WTC11 (cell line): ENCODE measurements at regions not wholly inside any gene's neighbourhood (a gene's known extent, or its start where the extent isn't known, plus 50 kb on each side); places are given as distances from the start of the nearest gene placed in this dataset.

Source experiments
- ATAC-seq: fragments of 200-7000 bp; cut with Tn5 transposase; 2 replicates; pipeline ENCODE4 v1.10.0; 2021; ENCODE audit warnings: mild to moderate bottlenecking, moderate library complexity
- CTCF ChIA-PET: fragments of 300-600 bp; sonication (Branson Sonifier 250); formaldehyde crosslinking; loops from one replicate; lab custom pipeline; 2021; ENCODE audit warnings: antibody characterized with exemption; lab: Charles Lee
- POLR2A ChIA-PET: fragments of 350-600 bp; sonication (Branson Sonifier 250); formaldehyde crosslinking; loops from one replicate; lab custom pipeline; 2021; ENCODE audit warnings: antibody characterized with exemption; lab: Charles Lee
- DNase-seq: peaks from one replicate; pipeline ENCODE4 v3.0.0; 2021; ENCODE audit warnings: low spot score
- H3K27ac Mint-ChIP-seq: 2 replicates; pipeline ENCODE4 v1.8.0; 2021; ENCODE audit warnings: mixed read lengths
- H3K27me3 Mint-ChIP-seq: 2 replicates; pipeline ENCODE4 v1.8.0; 2021; ENCODE audit warnings: low read depth, mild to moderate bottlenecking, moderate library complexity, mixed read lengths
- H3K36me3 Mint-ChIP-seq: 2 replicates; pipeline ENCODE4 v1.8.0; 2021; ENCODE audit warnings: mixed read lengths
- H3K4me1 Mint-ChIP-seq: 2 replicates; pipeline ENCODE4 v1.8.0; 2022; ENCODE audit warnings: mixed read lengths
- H3K4me3 Mint-ChIP-seq: 2 replicates; pipeline ENCODE4 v1.8.0; 2021; ENCODE audit warnings: mild to moderate bottlenecking, moderate library complexity, mixed read lengths
- H3K9me3 Mint-ChIP-seq: 2 replicates; pipeline ENCODE4 v1.8.0; 2021; ENCODE audit warnings: mixed read lengths
- EMX1 ChIP-seq: fragments of 250-450 bp; sonication (Bioruptor Pico); IDR thresholded peaks from 2 replicates; pipeline ENCODE4 v1.8.0; 2021; ENCODE audit warnings: mild to moderate bottlenecking
- ESRRA ChIP-seq: sonication (generic); formaldehyde crosslinking; IDR thresholded peaks from 2 replicates; pipeline ENCODE4 v1.8.1; 2022; ENCODE audit warnings: mild to moderate bottlenecking, missing genetic modification reagents, borderline replicate concordance
- GABPB1 ChIP-seq: sonication (generic); formaldehyde crosslinking; IDR thresholded peaks from 2 replicates; pipeline ENCODE4 v1.8.1; 2023; ENCODE audit warnings: mild to moderate bottlenecking, missing genetic modification reagents
- GRHL2 ChIP-seq: fragments of 250-450 bp; sonication (Bioruptor Pico); IDR thresholded peaks from 2 replicates; pipeline ENCODE4 v1.8.0; 2022; ENCODE audit warnings: mild to moderate bottlenecking, moderate library complexity; ENCODE audit not compliant: insufficient replicate concordance, severe bottlenecking
- IRF2 ChIP-seq: sonication (generic); formaldehyde crosslinking; IDR thresholded peaks from 2 replicates; pipeline ENCODE4 v1.8.0; 2022; ENCODE audit warnings: low read depth, missing genetic modification reagents, borderline replicate concordance
- JUN ChIP-seq: sonication (generic); formaldehyde crosslinking; IDR thresholded peaks from 2 replicates; pipeline ENCODE4 v1.8.0; 2023; ENCODE audit warnings: mild to moderate bottlenecking, missing genetic modification reagents
- KAT7 ChIP-seq: sonication (generic); formaldehyde crosslinking; IDR thresholded peaks from 2 replicates; pipeline ENCODE4 v1.8.1; 2023; ENCODE audit warnings: missing genetic modification reagents, mild to moderate bottlenecking, borderline replicate concordance
- NR2C2 ChIP-seq: sonication (generic); formaldehyde crosslinking; IDR thresholded peaks from 2 replicates; pipeline ENCODE4 v1.8.0; 2022; ENCODE audit warnings: mild to moderate bottlenecking, missing genetic modification reagents
- RELA ChIP-seq: sonication (generic); formaldehyde crosslinking; IDR thresholded peaks from 2 replicates; pipeline ENCODE4 v1.8.1; 2022; ENCODE audit warnings: missing genetic modification reagents, mild to moderate bottlenecking, borderline replicate concordance
- ZNF121 ChIP-seq: sonication (generic); formaldehyde crosslinking; IDR thresholded peaks from 2 replicates; pipeline ENCODE4 v1.8.0; 2023; ENCODE audit warnings: missing genetic modification reagents
- ZNF232 ChIP-seq: sonication (generic); formaldehyde crosslinking; IDR thresholded peaks from 2 replicates; pipeline ENCODE4 v1.8.0; 2022; ENCODE audit warnings: mild to moderate bottlenecking, missing genetic modification reagents
- ZNF263 ChIP-seq: sonication (generic); formaldehyde crosslinking; IDR thresholded peaks from 2 replicates; pipeline ENCODE4 v1.8.1; 2022; ENCODE audit warnings: low read depth, mild to moderate bottlenecking, moderate library complexity, missing genetic modification reagents
- ZNF671 ChIP-seq: fragments of 250-450 bp; sonication (Bioruptor Pico); IDR thresholded peaks from 2 replicates; pipeline ENCODE4 v1.8.0; 2021; ENCODE audit warnings: mild to moderate bottlenecking
- TF ChIP-seq, protein P1 (sequence below): sonication (generic); formaldehyde crosslinking; IDR thresholded peaks from 2 replicates; pipeline ENCODE4 v1.8.0; 2022; ENCODE audit warnings: mild to moderate bottlenecking, missing genetic modification reagents
- TF ChIP-seq, protein P2 (sequence below): sonication (generic); formaldehyde crosslinking; IDR thresholded peaks from 2 replicates; pipeline ENCODE4 v1.8.1; 2023; ENCODE audit warnings: mild to moderate bottlenecking, missing genetic modification reagents, borderline replicate concordance

DNA sequence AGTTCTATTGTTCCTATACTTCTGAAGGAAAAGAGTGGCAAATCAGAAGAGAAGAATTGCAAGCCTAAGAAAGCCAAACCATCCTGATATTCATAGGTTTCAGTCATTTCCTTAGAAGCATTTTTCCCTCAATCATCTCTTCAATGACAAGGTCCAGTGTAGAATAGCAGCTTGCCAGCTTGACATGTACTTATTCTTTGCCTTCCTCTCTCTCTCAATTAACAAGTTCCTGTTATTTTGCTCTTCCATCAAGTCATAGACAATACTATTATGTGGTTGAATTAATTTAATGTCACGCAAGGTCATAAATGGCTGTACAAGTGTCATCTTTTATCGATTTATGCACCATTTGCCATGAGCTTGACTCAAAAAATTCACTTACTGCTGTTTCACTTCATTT, 216.3 kb upstream of the MBL2 start:
- peaks cover 12% of the 10 kb centered on the region for H3K4me1 Mint-ChIP-seq
- H3K36me3 Mint-ChIP-seq, result peaks cover 8% of the 10 kb centered on the region
- DNase-seq (no peak), ATAC-seq (no peak)
- peaks cover 14% of the 10 kb centered on the region for H3K9me3 Mint-ChIP-seq
- ChIA-PET POLR2A (no interaction called here), CTCF (no interaction called here)
- no peak overlapping the region for H3K4me3 Mint-ChIP-seq
- TF ChIP-seq NR2C2 (CRISPR knock-in tag), result no peak
- TF ChIP-seq KAT7 (CRISPR knock-in tag), result no peak
- TF ChIP-seq ZNF671 (CRISPR knock-in tag), result no peak
- no peak for TF ChIP-seq EMX1 (CRISPR knock-in tag)
- TF ChIP-seq, protein P1, sequence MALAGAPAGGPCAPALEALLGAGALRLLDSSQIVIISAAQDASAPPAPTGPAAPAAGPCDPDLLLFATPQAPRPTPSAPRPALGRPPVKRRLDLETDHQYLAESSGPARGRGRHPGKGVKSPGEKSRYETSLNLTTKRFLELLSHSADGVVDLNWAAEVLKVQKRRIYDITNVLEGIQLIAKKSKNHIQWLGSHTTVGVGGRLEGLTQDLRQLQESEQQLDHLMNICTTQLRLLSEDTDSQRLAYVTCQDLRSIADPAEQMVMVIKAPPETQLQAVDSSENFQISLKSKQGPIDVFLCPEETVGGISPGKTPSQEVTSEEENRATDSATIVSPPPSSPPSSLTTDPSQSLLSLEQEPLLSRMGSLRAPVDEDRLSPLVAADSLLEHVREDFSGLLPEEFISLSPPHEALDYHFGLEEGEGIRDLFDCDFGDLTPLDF, result no peak
- H3K27me3 Mint-ChIP-seq, result no peaks in the 10 kb centered on the region
- H3K27ac Mint-ChIP-seq, result no peak overlapping the region; the same call in 1 of the 2 replicates

DNA sequence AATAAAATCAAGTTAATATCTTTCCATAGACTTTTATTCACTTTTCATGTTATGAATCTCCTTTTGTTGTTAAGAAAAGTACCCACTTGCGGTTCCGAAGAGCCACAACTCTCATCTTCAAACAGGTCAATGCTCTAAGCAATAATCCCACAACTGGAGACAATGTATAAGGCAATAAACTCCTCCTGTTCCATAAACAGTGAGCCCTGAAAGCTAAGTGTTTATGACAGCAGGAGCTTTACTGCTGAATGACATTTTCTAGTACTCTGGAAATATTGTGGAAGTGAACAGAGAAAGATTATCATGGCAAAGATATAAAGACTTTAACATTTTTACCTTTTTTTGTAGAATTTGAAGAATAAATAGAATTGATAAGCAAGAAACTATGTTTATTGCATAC, 213.5 kb upstream of the MBL2 start:
- Mint-ChIP-seq H3K4me3 (no peak overlapping the region), H3K4me1 (no peaks in the 10 kb centered on the region), H3K36me3 (peaks cover 12% of the 10 kb centered on the region), H3K27me3 (no peaks in the 10 kb centered on the region), H3K9me3 (peaks cover 16% of the 10 kb centered on the region), H3K27ac (no peak overlapping the region)
- no peak for TF ChIP-seq RELA
- no peak for ATAC-seq
- ChIA-PET CTCF (interaction anchor here (0.6 to 1.0 kb wide), 2 partner anchors 16 to 153 kb away, joined by 3 to 5 read pairs; no protein-coding TSS in a partner anchor), POLR2A (no interaction called here)
- DNase-seq, result no peak

DNA sequence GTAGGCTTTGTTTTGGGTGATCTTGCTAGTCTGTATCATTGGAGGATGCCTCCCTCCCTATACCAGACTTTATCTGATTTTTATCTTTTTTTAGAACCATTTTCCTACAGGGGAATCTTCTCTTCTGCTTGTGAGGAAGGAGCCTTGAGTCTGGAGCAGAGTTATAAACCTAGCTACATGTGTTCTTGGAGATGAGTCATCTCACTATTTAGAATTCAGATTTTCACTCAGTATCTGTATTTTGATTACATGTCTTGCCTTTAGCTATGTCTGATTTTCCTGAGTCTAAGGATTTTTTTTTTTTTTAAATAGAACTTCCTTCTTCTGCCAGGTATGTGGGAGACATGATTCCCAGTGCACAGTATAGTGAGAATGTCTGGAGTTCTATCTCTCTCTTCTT, 211.6 kb upstream of the MBL2 start:
- no peak for TF ChIP-seq GRHL2
- TF ChIP-seq IRF2 (CRISPR knock-in tag), result no peak
- TF ChIP-seq KAT7 (CRISPR knock-in tag), result no peak
- TF ChIP-seq ZNF263 (CRISPR knock-in tag), result no peak
- TF ChIP-seq ZNF121 (CRISPR knock-in tag), result no peak
- TF ChIP-seq, protein P1, result no peak
- TF ChIP-seq GABPB1 (CRISPR knock-in tag), result no peak
- TF ChIP-seq ZNF232, result no peak
- TF ChIP-seq ESRRA (CRISPR knock-in tag), result no peak
- TF ChIP-seq, protein P2, sequence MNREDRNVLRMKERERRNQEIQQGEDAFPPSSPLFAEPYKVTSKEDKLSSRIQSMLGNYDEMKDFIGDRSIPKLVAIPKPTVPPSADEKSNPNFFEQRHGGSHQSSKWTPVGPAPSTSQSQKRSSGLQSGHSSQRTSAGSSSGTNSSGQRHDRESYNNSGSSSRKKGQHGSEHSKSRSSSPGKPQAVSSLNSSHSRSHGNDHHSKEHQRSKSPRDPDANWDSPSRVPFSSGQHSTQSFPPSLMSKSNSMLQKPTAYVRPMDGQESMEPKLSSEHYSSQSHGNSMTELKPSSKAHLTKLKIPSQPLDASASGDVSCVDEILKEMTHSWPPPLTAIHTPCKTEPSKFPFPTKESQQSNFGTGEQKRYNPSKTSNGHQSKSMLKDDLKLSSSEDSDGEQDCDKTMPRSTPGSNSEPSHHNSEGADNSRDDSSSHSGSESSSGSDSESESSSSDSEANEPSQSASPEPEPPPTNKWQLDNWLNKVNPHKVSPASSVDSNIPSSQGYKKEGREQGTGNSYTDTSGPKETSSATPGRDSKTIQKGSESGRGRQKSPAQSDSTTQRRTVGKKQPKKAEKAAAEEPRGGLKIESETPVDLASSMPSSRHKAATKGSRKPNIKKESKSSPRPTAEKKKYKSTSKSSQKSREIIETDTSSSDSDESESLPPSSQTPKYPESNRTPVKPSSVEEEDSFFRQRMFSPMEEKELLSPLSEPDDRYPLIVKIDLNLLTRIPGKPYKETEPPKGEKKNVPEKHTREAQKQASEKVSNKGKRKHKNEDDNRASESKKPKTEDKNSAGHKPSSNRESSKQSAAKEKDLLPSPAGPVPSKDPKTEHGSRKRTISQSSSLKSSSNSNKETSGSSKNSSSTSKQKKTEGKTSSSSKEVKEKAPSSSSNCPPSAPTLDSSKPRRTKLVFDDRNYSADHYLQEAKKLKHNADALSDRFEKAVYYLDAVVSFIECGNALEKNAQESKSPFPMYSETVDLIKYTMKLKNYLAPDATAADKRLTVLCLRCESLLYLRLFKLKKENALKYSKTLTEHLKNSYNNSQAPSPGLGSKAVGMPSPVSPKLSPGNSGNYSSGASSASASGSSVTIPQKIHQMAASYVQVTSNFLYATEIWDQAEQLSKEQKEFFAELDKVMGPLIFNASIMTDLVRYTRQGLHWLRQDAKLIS (CRISPR knock-in tag), result no peak
- no peak for TF ChIP-seq JUN
- ATAC-seq (no peak), DNase-seq (no peak)
- ChIA-PET POLR2A (no interaction called here), CTCF (no interaction called here)
- Mint-ChIP-seq H3K27ac (no peak overlapping the region), H3K4me1 (no peaks in the 10 kb centered on the region), H3K9me3 (peaks cover 6% of the 10 kb centered on the region), H3K4me3 (no peak overlapping the region), H3K27me3 (no peaks in the 10 kb centered on the region), H3K36me3 (peaks cover 4% of the 10 kb centered on the region)
